A673 (cell line): ENCODE measurements at regions not wholly inside any gene's neighbourhood (a gene's known extent, or its start where the extent isn't known, plus 50 kb on each side); places are given as distances from the start of the nearest gene placed in this dataset.
"Not testable (repeated sequence)": the region's sequence is repeated elsewhere in the genome, so short reads cannot be mapped to it uniquely, and the experiment has no call there.

ENCODE experiments used
- BruUV-seq: library from RNA; stranded (reverse); fragments of 400-500 nt; replicated peaks from 2 replicates; lab custom pipeline; 2021; lab: Mats Ljungman, UMichigan
- CTCF ChIA-PET: fragments of 300-600 bp; sonication (Branson Sonifier 250); formaldehyde crosslinking; loops from one replicate; lab custom pipeline; 2022; ENCODE audit warnings: antibody characterized with exemption; lab: Charles Lee
- POLR2A ChIA-PET: fragments of 300-600 bp; sonication (Branson Sonifier 250); formaldehyde crosslinking; loops from one replicate; lab custom pipeline; 2022; ENCODE audit warnings: antibody characterized with exemption; ENCODE audit not compliant: low non-redundant PET; lab: Charles Lee
- DNase-seq: peaks from one replicate; pipeline ENCODE4 v3.0.0-alpha.2; 2015; ENCODE audit warnings: low spot score
- H3K27ac ChIP-seq: fragments of 200-600 bp; sonication (generic); 2 replicates; pipeline ENCODE4 v1.5.1; 2016; ENCODE audit warnings: mixed run types, low read depth, mild to moderate bottlenecking, mixed read lengths, antibody characterized with exemption, low read length; ENCODE audit not compliant: poor library complexity, severe bottlenecking
- H3K27me3 ChIP-seq: fragments of 200-600 bp; sonication (generic); replicated peaks from 2 replicates; pipeline ENCODE4 v1.6.1; 2017; ENCODE audit warnings: mixed run types, low read depth, mild to moderate bottlenecking, mixed read lengths, antibody characterized with exemption, low read length; ENCODE audit not compliant: insufficient read depth, poor library complexity
- H3K36me3 ChIP-seq: fragments of 200-600 bp; sonication (generic); 2 replicates; pipeline ENCODE4 v1.6.1; 2016; ENCODE audit warnings: mixed run types, mild to moderate bottlenecking, mixed read lengths, antibody characterized with exemption, low read length; ENCODE audit not compliant: insufficient read depth, poor library complexity, severe bottlenecking
- H3K4me1 ChIP-seq: fragments of 200-600 bp; sonication (generic); 2 replicates; pipeline ENCODE4 v1.6.1; 2017; ENCODE audit warnings: mixed run types, mild to moderate bottlenecking, mixed read lengths, antibody characterized with exemption, low read length; ENCODE audit not compliant: insufficient read depth, poor library complexity, severe bottlenecking
- H3K4me3 ChIP-seq: fragments of 200-600 bp; sonication (generic); 2 replicates; pipeline ENCODE4 v1.5.1; 2016; ENCODE audit warnings: low read depth, mixed run types, mild to moderate bottlenecking, mixed read lengths, low read length; ENCODE audit not compliant: poor library complexity, severe bottlenecking
- H3K9me3 ChIP-seq: fragments of 200-600 bp; sonication (generic); 2 replicates; pipeline ENCODE4 v1.6.1; 2016; ENCODE audit warnings: mixed run types, low read depth, mild to moderate bottlenecking, mixed read lengths, antibody characterized with exemption, low read length; ENCODE audit not compliant: poor library complexity, severe bottlenecking
- EZH2 ChIP-seq: fragments of 200-600 bp; sonication (generic); IDR thresholded peaks from 2 replicates; pipeline ENCODE4 v1.6.1; 2017; ENCODE audit warnings: borderline replicate concordance, low read depth, mild to moderate bottlenecking, mixed read lengths, antibody characterized with exemption, low read length; ENCODE audit not compliant: poor library complexity, severe bottlenecking
- intact Hi-C: fragments of 100-400 bp; cut with micrococcal nuclease; formaldehyde crosslinking; loops from one replicate; pipeline ENCODE4 v1.10.0; 2022; ENCODE audit not compliant: unreplicated experiment
- TF ChIP-seq, protein P1 (sequence below): fragments of 300-800, 200-600 bp; sonication (generic); conservative IDR thresholded peaks from 2 replicates; pipeline ENCODE4 v1.5.1; 2017; ENCODE audit warnings: low read depth, mild to moderate bottlenecking, antibody characterized with exemption, low read length, moderate library complexity, mixed read lengths

DNA sequence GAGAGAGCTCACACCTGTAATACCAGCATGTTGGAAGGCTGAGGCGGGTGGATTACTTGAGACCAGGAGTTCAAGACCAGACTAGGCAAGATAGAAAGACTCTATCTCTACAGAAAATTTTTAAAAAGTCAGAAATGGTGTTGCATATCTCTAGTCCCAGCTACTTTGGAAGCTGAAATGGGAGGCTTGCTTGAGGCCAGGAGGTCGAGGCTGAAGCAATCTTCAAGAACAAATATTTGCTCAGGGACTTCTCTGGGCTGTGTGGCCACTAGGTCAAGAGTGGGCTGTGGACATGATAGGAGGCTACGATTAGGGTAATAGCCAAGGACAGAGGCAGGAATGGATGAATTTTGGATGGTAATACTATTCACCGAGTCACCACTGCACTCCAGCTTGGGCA is 135.8 kb upstream of the PEG3 start:
- Histone ChIP-seq H3K9me3 (peaks cover 3% of the 10 kb centered on the region), H3K4me1 (peaks cover 10% of the 10 kb centered on the region), H3K4me3 (no peak overlapping the region), H3K27me3 (no peaks in the 10 kb centered on the region), H3K36me3 (no peaks in the 10 kb centered on the region), H3K27ac (no peak overlapping the region)
- no TSS peak for BruUV-seq
- intact Hi-C loops: no loop called here
- DNase-seq: no peak
- ChIA-PET CTCF (no interaction called here), POLR2A (no interaction called here)
- TF ChIP-seq EZH2: no peak
- TF ChIP-seq, protein P1, sequence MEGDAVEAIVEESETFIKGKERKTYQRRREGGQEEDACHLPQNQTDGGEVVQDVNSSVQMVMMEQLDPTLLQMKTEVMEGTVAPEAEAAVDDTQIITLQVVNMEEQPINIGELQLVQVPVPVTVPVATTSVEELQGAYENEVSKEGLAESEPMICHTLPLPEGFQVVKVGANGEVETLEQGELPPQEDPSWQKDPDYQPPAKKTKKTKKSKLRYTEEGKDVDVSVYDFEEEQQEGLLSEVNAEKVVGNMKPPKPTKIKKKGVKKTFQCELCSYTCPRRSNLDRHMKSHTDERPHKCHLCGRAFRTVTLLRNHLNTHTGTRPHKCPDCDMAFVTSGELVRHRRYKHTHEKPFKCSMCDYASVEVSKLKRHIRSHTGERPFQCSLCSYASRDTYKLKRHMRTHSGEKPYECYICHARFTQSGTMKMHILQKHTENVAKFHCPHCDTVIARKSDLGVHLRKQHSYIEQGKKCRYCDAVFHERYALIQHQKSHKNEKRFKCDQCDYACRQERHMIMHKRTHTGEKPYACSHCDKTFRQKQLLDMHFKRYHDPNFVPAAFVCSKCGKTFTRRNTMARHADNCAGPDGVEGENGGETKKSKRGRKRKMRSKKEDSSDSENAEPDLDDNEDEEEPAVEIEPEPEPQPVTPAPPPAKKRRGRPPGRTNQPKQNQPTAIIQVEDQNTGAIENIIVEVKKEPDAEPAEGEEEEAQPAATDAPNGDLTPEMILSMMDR: no peak

DNA sequence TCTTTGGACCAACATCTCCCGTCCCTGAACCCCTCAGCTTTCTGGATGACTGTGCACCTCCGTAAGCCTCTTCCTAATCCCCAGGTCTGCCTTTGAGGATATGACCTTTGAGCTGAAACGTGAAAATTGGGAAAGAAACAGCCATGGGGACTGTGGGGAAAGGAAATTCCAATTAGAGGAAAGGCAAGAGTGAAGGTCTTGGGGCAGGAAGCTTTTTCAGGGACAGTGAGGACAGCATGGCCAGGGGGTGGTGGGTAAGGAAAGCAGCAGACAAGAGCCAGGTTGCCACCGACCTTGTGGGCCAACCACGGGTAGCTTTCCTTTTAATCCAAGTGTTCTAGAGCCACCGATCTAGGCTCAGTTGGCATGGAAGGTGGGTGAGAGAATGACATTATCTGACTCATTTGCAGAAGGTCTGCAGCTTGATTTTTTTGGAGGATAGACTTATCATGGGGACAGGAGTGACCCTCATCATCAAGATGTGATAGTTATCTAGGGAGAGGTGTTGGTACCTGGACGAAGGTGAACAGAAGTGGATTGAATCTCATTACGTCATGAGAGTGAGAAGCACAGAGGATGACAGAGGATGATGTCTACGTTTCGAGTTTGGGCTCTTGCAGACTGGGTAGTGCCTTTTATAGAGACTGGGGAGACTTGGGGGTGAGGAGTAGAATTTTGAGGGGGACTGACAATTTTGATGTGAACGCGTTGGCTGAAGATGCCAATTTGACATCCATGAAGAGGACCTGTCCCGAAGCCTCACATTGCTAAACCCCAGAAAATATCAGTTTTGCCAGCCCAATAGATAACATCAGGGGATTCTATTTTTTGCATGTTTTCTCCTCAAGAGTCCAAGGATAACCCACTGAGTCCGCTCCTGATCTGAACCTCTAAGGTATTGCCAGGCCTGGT is 136.7 kb upstream of the PEG3 start:
- no TSS peak for BruUV-seq
- TF ChIP-seq, protein P1: no peak
- no peak for TF ChIP-seq EZH2
- POLR2A ChIA-PET: no interaction called here
- no peaks in the 10 kb centered on the region for H3K27me3 ChIP-seq
- no peaks in the 10 kb centered on the region for H3K36me3 ChIP-seq
- H3K4me3 ChIP-seq: no peak overlapping the region
- no peak for DNase-seq
- H3K9me3 ChIP-seq: peaks cover 3% of the 10 kb centered on the region
- CTCF ChIA-PET: no interaction called here
- peaks cover 10% of the 10 kb centered on the region for H3K4me1 ChIP-seq
- H3K27ac ChIP-seq: no peak overlapping the region
- intact Hi-C loops: no loop called here

DNA sequence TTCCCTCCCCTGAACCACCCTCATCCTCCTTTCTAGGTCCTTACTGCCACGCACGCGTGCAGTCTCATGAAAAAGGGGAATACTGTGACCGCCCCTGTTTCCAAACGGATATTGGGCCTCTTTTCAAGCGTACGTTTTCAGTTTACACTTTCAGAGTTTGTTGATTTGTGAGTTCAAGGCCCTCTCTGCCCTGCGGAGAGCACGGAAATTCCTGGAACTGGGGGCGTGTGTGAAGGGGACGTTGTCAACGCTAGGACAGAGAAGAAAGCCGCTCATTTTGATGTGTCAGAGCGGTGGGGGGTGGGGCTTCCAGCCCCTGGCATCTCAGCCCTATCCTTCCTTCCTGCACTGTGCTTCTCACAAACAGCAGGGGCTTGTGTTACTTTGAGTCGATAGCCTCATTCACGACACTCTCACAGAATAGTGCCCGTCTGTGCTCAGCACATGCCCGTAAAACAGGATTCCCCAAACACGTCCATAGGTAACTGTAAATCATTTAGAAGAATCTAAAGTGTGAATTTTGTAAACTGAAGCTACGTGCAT is 137.6 kb upstream of the PEG3 start:
- Histone ChIP-seq H3K27me3 (no peaks in the 10 kb centered on the region), H3K4me3 (no peak overlapping the region), H3K27ac (no peak overlapping the region), H3K9me3 (peaks cover 3% of the 10 kb centered on the region), H3K4me1 (peaks cover 10% of the 10 kb centered on the region), H3K36me3 (no peaks in the 10 kb centered on the region)
- no peak for TF ChIP-seq EZH2
- BruUV-seq: no TSS peak
- CTCF ChIA-PET: no interaction called here
- POLR2A ChIA-PET: no interaction called here
- intact Hi-C loops: no loop called here
- DNase-seq: no peak

DNA sequence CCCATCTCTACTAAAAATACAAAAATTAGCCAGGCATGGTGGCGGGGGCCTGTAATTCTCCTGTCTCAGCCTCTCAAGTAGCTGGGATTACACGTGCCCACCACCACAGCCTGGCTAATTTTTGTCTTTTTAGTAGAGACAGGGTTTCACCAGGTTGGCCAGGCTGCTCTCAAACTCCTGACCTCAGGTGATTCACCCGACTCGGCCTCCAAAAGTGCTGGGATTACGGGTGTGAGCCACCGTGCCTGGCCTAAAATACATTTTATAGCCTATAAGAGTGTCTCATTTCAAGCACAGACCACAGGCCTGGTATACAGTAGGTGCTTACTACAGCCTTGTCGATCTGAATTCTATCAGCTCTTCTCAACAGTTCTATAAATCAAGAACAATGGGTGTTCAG is 139.5 kb upstream of the USP29 start:
- H3K4me3 ChIP-seq, CTCF ChIA-PET, BruUV-seq, H3K27me3 ChIP-seq, DNase-seq, POLR2A ChIA-PET, H3K4me1 ChIP-seq, intact Hi-C loops, H3K36me3 ChIP-seq, H3K9me3 ChIP-seq, H3K27ac ChIP-seq: not testable (repeated sequence)
